VCaP (cell line): ENCODE measurements at regions not wholly inside any gene's neighbourhood (a gene's known extent, or its start where the extent isn't known, plus 50 kb on each side); places are given as distances from the start of the nearest gene placed in this dataset.
A peak's percentile ranks its signal among the peaks of the same experiment; 100 is the strongest.

ENCODE experiments used
- H3K27ac ChIP-seq: fragments of 450-650 bp; 2 replicates; pipeline ENCODE4 v1.5.1; 2017
- TF ChIP-seq, protein P1 (sequence below): fragments of 450-650 bp; conservative IDR thresholded peaks from 2 replicates; pipeline ENCODE4 v1.5.1; 2017; ENCODE audit warnings: mild to moderate bottlenecking, moderate library complexity

GRCh38 chr9:17005056-17005823, 129.6 kb upstream of the CNTLN start:
- H3K27ac ChIP-seq: peak overlapping the region; percentile 41
- TF ChIP-seq, protein P1, sequence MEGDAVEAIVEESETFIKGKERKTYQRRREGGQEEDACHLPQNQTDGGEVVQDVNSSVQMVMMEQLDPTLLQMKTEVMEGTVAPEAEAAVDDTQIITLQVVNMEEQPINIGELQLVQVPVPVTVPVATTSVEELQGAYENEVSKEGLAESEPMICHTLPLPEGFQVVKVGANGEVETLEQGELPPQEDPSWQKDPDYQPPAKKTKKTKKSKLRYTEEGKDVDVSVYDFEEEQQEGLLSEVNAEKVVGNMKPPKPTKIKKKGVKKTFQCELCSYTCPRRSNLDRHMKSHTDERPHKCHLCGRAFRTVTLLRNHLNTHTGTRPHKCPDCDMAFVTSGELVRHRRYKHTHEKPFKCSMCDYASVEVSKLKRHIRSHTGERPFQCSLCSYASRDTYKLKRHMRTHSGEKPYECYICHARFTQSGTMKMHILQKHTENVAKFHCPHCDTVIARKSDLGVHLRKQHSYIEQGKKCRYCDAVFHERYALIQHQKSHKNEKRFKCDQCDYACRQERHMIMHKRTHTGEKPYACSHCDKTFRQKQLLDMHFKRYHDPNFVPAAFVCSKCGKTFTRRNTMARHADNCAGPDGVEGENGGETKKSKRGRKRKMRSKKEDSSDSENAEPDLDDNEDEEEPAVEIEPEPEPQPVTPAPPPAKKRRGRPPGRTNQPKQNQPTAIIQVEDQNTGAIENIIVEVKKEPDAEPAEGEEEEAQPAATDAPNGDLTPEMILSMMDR: no peak; the same call in 1 of the 2 replicates

DNA sequence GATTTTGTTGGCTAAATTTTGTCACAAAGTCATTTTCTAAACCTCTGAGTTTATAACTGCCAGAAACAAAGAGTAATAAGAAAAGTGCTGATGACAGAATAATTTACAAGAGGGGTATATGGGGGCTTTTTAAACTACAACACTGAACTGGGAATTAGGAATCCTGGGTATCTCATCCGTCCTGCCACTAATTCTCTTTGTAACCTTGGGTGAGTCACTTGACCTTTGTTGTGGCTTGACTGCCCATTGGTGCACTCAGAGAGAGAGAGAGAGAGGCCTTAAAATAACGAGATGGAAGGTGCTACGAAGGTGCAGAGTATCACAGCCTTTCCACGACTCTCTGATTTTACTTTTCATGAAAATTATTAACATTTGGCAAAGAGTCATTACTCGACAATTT, 130.3 kb upstream of the CNTLN start:
- TF ChIP-seq, protein P1: no peak
- H3K27ac ChIP-seq: peak overlapping the region; percentile 41

DNA sequence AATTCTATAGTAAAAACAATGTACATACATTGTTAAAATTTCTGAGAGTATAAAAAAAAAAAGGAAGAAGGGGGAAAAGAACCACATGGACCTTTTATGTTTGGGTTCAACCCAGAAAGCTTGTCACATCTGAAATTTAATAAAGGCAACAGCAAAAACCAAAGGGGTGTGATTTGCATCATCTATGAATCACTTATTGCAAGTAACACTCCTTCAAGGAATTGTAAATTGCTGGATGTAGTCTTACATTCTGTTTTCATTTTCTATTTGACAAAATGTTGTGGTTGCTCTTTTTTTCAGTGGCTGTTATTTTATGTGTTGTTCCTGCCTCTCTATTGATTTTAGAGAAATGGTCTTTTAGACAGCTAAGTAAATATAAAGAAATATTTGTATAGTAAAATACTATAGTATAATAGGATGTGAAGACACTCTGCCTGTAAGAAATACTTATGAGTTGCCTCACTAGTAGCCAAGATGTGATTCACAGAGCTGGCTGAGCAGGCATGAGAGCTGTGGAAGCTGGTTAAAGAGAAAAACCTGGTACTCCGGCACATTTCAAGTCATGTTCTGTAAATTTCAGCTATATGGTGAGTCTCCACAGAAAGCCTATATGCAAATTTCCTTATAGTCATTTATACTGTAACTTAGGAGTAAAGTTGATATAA, 131.1 kb upstream of the CNTLN start:
- TF ChIP-seq, protein P1: no peak
- H3K27ac ChIP-seq: no peak overlapping the region

- TF ChIP-seq, protein P1: no peak
Measured at GRCh38 chr9:16996901-16997491, 126.5 kb upstream of the BNC2 start.

DNA sequence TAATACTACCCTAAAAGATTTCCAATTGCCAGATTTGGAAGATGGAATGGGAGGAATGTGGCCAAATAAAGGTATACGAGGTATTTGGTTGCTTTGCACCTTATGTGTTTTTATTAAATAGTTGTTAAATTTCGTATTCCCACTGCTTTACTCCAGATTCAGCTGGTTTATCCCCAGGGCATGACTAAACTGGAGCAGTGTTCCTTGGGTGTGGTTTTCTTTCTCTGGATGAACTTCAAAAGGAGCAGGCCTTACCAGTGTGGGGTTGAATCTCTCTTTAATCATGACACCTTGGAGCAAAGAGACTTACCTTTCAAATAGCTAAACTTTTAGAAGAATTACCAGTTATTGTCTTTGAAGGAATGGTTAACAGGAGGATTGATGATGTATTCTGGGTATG, 121.7 kb upstream of the BNC2 start:
- TF ChIP-seq, protein P1: no peak
- no peak overlapping the region for H3K27ac ChIP-seq

More at GRCh38 chr9:16996901-16997491, 126.5 kb upstream of the BNC2 start:
- no peak overlapping the region for H3K27ac ChIP-seq

- TF ChIP-seq, protein P1: no peak
- no peak overlapping the region for H3K27ac ChIP-seq
Measured at GRCh38 chr9:16987026-16987425, 116.6 kb upstream of the BNC2 start.

DNA sequence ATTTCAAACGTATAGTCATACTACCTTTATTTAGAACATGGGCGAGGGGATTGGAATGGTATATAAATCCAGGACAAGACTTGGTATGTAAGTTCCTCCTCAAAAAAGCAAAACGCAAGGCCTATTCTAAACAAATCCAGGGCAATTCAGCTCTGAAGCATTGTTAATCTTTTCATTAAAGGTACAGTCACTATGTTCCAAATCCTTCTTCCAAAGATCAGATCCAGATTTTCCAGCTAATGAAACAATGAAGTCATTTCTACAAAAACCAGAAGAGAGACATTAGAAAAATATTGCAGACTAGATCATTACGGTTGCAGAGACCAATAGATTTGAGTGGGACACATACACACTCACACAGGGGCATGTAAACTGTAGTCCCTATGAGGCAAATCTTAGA, 116.1 kb upstream of the BNC2 start:
- TF ChIP-seq, protein P1: no peak
- H3K27ac ChIP-seq: no peak overlapping the region
